GM10266 (cell line): ENCODE measurements at regions not wholly inside any gene's neighbourhood (a gene's known extent, or its start where the extent isn't known, plus 50 kb on each side); places are given as distances from the start of the nearest gene placed in this dataset.

Experiments used
- DNase-seq: peaks from one replicate; pipeline ENCODE4 v3.0.0; 2012; ENCODE audit errors: extremely low spot score
- CTCF ChIP-seq: IDR thresholded peaks from 2 replicates; pipeline ENCODE4 v1.5.1; 2012; ENCODE audit warnings: mild to moderate bottlenecking, low read depth; ENCODE audit not compliant: control insufficient read depth, insufficient read depth; ENCODE audit errors: missing control alignments

- no peak for TF ChIP-seq CTCF
- DNase-seq, result no peak
Observed at GRCh38 chr15:26023691-26024090, 160.6 kb upstream of the ATP10A start.

DNA sequence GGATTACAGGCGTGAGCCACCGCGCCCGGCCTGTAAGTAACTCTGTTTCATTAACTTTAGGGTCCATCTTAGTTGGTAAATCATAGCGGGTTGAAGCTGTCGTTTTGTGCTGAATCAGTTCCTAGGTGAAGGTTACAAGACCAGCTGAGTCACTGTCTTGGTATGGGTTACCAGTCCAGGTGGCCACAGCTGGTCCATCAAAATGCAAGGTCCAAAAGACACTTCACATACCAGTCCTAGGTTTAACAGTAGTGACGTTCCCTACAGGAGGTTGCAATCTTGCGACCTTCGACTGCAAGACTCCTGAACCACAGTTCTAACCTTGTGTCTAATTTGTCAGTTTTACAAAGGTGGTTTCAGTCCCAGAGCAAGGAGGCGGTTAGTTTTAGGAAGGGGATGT, 160.1 kb upstream of the ATP10A start:
- no peak for DNase-seq
- no peak for TF ChIP-seq CTCF

DNA sequence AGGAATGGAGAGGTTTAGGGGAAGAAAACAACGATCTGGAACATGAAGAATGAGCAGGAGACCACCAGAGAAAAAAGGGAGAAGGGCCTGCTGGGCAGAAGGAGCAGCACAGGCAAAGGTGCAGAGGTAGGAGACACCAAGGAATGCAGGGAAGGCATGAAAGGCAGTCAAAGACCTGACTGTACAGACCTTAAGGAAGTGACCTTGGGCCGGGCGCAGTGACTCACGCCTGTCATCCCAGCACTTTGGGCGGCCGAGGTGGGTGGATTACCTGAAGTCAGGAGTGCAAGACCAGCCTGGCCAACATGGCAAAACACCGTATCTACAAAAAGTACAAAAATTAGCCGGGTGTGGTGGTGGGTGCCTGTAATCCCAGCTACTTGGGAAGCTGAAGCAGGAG, 157.7 kb upstream of the ATP10A start:
- DNase-seq, result no peak
- no peak for TF ChIP-seq CTCF

GRCh38 chr15:26017665-26018064, 154.5 kb upstream of the ATP10A start:
- DNase-seq, result no peak
- no peak for TF ChIP-seq CTCF

- DNase-seq, result no peak
- no peak for TF ChIP-seq CTCF
Observed at GRCh38 chr15:26015516-26016075, 152.5 kb upstream of the ATP10A start.

DNA sequence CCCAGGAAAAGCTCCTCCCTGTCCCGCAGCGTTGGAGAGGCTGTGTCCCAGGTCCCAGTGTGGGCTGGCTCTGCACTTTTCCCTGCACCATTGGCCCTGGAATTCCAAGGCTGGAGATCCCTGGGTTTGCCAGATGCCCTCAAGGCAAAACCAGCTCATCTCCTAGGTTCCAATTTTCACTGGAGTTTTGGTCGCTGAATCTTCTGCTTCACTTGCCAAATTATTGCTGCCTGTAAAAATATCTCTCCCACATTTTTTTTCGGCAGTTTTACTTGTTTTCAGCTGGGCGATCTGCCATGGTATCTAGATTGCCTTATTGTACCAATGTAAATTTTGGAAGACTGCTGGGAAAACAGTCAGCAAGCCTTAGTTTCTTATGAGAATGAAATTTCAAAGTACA, 150.9 kb upstream of the ATP10A start:
- DNase-seq, result no peak
- no peak for TF ChIP-seq CTCF

DNA sequence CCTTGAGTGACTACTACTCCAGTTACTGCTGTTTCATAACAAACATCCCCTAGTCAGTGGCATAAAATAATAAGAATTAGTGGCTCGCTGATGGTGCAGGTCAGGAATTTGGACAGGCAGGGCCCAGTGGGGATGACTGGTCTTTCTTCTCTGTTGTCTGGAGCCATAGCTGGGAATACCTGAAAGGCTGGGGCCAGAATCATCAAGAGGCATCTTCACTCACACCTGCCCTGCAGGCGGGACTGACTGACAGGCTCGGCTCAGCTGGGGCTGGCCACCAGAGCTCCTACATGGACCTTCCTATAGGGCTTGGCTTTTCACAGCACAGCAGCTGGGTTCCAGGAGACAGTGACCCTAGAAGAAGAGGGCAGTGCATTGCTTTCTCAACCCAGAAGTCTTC, 148.8 kb upstream of the ATP10A start:
- no peak for DNase-seq
- TF ChIP-seq CTCF, result no peak
